ENCODE measurements at regions not wholly inside any gene's neighbourhood (a gene's known extent, or its start where the extent isn't known, plus 50 kb on each side); places are given as distances from the start of the nearest gene placed in this dataset.

GRCh38 chr18:30211112-30211511 is 831.4 kb downstream of the DSC3 start:
- TF ChIP-seq CTCF (IDR thresholded peaks at IDR 0.05; ENCODE audit: poor library complexity) (no peak), EZH2phosphoT487 (IDR thresholded peaks at IDR 0.05; ENCODE audit: low read depth, severe bottlenecking, unreplicated experiment) (no peak), EZH2 (IDR thresholded peaks at IDR 0.05; ENCODE audit: borderline replicate concordance) (no peak)

Data from hepatocyte (in vitro differentiated cells).